ENCODE measurements at regions not wholly inside any gene's neighbourhood (a gene's known extent, or its start where the extent isn't known, plus 50 kb on each side); places are given as distances from the start of the nearest gene placed in this dataset.

- TF ChIP-seq CTCF (conservative IDR thresholded peaks at IDR 0.05 in 1 of 2, IDR thresholded peaks at IDR 0.05 in 1 of 2; ENCODE audit: extremely low read depth in 1 of 2, insufficient read depth in 1 of 2, low read depth in 1 of 2, low read length in 2 of 2): no peak
- no peak for TF ChIP-seq EZH2 (IDR thresholded peaks at IDR 0.05; ENCODE audit: borderline replicate concordance, low read length)
Measured at GRCh38 chr9:103988821-103989220, 105.3 kb upstream of the SMC2 start.

All from mammary epithelial cell (primary cell).